ENCODE measurements at regions not wholly inside any gene's neighbourhood (a gene's known extent, or its start where the extent isn't known, plus 50 kb on each side); places are given as distances from the start of the nearest gene placed in this dataset.

- no peak for DNase-seq (ENCODE audit: low read depth in 2 of 2)
Observed at GRCh38 chr2:191738003-191738402, 60.1 kb downstream of the NABP1 start.

DNA sequence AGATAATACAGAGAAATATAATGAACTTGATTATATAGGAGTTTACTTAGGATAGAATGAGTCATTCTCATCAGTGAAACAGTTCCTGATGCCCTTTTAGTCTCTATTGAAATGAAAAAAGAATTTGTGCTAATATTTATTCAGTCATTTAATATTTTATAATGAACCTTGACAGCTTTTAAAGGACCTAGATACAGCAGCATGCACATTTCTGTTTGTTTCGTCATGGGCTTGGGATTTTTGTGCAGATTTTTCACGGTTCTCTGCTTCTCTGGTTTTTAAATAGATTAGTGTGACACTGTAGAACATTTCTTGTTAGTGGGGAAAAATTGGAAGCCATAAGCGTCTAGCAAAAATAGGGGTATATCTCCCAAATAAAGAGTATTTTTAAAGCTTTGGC, 60.7 kb downstream of the NABP1 start:
- no peak for DNase-seq (ENCODE audit: low read depth in 2 of 2)

DNA sequence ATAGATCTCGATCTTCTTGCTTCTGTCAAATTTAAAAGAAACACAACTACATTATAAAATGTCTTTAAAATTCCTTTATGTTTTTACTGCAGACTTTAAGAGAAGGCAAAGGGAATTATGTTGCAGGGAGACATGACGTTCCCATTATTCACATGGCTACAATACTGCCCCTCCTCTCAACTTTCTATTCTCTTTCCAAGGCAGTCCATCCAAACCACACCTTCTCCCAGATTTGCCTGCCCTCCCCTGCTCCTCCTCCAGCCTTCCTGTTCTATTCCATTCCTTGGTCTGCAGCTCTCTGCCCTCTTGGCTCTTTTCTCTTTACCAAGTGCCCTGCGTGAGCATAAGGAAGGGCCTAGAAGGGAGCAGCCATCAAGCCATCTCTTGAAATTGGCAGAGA, 61.3 kb downstream of the NABP1 start:
- DNase-seq (ENCODE audit: low read depth in 2 of 2) = no peak

- peak in 1 of 2 donors; percentile 7 for DNase-seq (ENCODE audit: low read depth in 2 of 2)
Observed at GRCh38 chr2:191740016-191740419, 62.1 kb downstream of the NABP1 start.

DNA sequence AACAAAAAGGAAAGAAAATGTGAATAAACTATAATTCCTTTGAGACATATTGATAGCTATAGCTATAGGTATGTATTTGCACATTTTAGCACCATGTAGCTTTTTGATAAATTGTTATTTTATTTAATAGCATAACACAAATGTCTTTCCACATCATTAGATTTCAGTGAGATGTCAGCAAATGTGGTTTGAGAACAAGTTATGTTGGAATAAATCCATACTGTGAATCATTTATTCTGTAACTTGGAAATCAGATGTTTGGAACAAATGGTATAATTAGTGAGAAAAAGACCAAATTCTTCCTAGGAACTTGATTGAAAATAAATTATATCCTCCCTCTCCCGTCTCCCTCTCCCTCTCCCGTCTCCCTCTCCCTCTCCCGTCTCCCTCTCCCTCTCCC, 62.8 kb downstream of the NABP1 start:
- DNase-seq (ENCODE audit: low read depth in 2 of 2) = no peak

DNA sequence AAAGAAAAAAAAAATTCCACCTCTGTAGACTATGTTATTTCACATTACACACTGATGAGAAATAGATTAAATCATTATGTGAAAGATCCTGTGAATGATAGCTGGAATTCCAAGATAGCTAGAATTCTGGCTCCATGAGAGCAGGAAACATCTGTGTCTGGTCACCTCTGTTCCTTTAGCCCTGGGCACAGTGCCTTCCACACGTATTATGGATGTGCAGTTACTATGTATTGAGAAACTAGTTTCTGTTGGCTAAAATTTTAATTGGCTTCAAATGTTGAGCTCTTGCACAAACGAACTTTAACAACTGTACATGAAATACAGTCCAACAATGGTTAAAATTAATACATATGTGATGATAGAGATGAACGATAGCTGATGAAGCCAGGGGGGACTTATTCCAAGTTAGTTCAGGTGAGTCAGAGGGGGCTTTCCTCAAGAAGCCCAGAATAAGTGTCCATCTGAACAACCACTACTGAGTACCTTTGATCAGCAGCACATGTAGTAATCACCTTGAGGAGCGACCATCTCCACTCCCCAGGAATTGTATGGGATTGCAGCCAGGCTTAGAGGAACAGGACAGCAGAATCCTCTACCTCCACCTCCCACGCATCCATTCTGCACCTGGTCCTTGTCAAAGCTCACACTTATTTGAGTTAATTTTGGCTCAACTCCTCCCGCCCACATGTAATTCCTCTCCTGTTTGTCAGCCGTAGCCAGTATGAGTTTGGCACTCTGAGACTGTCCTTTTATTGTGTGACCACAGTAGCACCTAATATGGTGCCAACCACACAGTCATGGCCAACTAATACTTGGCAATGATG, 68.6 kb downstream of the NABP1 start:
- no peak for DNase-seq (ENCODE audit: low read depth in 2 of 2)

- no peak for DNase-seq (ENCODE audit: low read depth in 2 of 2)
Observed at GRCh38 chr2:191747170-191747530, 69.2 kb downstream of the NABP1 start.

GRCh38 chr2:191748059-191748461, 70.1 kb downstream of the NABP1 start:
- DNase-seq (ENCODE audit: low read depth in 2 of 2) = no peak

GRCh38 chr2:191748528-191749180, 70.7 kb downstream of the NABP1 start:
- DNase-seq (ENCODE audit: low read depth in 2 of 2) = no peak

- DNase-seq (ENCODE audit: low read depth in 2 of 2) = no peak
Observed at GRCh38 chr2:191749181-191749540, 71.2 kb downstream of the NABP1 start.

DNA sequence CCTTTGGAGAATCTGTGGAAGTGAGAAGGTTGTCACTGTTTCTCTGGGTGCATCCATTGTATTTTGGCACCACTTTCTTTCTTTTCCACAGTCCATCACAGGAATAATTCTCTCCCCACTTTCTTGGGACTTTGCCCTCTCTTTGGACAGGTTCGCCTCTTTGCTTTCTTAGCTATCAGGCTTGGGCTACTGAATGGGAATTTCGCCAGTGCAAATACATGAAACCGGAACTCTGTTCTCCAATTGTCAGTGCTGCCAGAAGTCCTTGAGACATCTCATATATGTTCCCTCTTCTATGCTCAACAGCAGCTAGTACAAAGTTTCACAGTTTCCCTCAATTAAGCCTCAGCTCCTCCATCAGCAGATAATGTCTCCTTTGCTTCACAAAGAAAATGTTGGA, 76.2 kb downstream of the NABP1 start:
- no peak for DNase-seq (ENCODE audit: low read depth in 2 of 2)

GRCh38 chr2:191756761-191757160, 78.8 kb downstream of the NABP1 start:
- DNase-seq (ENCODE audit: low read depth in 2 of 2) = no peak

DNA sequence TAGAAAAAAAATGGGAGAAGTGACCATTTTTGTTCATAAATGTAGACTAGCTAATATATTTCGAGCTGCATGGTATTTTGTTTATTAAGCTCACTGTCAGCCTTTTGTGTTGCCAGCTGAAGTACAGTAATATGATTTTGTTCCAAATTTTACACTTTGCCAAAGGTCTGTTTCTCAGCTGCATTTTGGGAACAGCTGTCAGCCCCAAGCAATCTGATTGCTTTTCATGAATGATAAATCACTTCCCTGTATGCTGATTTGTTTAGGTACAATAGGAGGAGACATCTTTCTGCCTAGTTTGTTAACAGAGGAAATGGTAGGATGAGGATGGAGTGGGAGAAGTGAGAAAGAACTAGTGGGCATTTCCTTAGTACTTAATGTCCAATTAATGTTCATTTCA, 79.3 kb downstream of the NABP1 start:
- DNase-seq (ENCODE audit: low read depth in 2 of 2) = no peak

DNA sequence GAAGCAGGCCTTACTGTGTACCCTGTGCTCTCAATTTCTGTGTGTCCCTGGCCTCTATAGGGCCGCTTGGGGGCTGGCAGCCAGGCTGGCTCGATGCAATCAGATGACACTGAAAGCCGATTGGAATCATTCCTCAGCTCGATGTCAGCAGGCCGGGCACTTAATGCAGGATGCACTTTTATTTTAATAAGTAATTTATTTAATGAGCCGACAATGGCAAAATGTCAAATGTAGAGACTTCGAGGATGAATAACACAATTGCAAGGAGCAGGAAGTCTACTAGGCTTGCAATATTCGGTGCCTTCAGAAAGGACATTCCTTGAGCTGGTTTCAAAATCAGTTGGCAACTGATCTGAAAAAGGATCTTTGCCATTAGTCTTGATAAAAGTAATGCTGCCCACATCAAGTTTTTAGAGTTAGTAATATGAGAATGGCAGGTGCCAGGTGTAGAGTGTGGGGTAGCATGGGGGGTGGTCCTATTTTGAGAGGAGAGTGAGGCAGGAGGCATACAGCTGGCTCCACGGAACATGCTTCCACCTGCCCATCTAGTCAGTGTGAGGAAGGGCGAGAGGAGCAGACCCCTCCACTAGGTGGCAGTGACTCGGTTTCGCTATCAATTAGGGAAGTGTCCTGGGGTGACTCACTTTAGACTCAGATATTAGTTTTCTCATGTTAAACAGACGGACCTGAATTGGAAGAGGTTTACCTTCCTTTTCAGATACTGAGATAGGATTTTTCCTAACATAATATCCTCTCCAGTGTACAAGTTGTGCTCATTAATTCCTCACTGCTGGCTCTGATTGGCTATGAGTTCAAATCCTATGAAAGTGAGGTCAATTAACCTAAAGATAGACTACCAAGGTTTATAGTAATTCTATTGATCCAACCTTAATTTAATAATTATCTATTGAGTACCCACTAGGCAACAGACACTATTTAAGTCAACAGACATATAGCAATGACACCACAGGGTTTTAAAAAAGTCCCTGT, 80.9 kb downstream of the NABP1 start:
- peak; percentile 8 to 46 for DNase-seq (ENCODE audit: low read depth in 2 of 2)

- no peak for DNase-seq (ENCODE audit: low read depth in 2 of 2)
Observed at GRCh38 chr2:191759680-191760079, 81.7 kb downstream of the NABP1 start.

DNA sequence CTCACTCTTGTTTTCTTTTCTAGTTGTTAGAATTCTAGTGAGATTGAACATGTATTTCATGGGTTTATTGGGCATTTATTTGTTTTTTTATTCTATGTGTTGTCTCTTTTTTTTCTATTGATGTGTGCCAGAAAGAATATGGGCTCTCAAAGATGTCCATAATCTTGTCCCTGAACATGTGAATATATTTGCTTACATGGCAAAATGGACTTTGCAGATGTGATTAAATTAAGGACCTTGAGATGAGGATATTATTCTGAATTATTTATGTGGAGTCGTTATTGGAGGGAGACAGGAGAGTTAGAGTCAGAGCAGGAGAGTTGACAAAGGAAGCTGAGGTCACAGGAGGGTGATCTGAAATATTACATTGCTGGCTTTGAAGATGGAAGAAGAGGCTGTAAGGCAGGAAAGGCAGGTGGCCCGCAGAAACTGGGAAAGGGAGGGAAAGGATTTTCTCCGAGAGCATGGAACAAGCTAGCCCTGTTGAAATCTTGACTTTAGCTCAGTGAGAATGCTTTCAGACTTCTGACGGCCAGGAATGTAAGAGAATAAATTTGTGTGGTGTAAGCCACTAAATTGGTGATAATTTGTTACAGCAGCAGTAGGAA, 82.8 kb downstream of the NABP1 start:
- DNase-seq (ENCODE audit: low read depth in 2 of 2) = no peak

- DNase-seq (ENCODE audit: low read depth in 2 of 2) = no peak
Observed at GRCh38 chr2:191773136-191773535, 73.8 kb downstream of the CAVIN2 start.

- no peak for DNase-seq (ENCODE audit: low read depth in 2 of 2)
Observed at GRCh38 chr2:191777351-191777750, 69.5 kb downstream of the CAVIN2 start.

GRCh38 chr2:191778041-191778440, 68.8 kb downstream of the CAVIN2 start:
- DNase-seq (ENCODE audit: low read depth in 2 of 2) = no peak

GRCh38 chr2:191782351-191782750, 64.5 kb downstream of the CAVIN2 start:
- DNase-seq (ENCODE audit: low read depth in 2 of 2) = no peak

DNA sequence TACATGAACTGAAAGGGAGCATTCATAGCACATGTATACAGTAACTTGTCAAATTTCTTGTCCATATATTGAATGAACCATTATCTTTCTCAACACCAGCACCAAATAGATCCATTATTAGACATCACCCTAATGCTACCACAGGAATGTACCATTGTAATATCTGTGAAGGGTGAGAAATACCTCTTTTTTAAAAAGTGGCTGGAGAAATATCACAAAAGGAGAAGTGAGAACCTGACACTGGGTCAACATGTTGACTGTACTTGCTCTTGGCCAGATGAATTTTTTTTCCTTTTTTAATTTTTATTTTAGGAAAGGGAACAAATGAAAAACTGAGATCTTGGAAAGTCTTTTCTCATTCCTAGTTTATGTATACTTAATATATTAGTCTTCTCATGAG, 63.5 kb downstream of the CAVIN2 start:
- DNase-seq (ENCODE audit: low read depth in 2 of 2) = no peak

Data from stimulated activated CD4-positive, alpha-beta T cell treated with anti-CD3 and anti-CD28 coated beads, Interleukin-1b, Interleukin-23, amount 100 ng/mL, for 4 hours (primary cell).